ENCODE measurements at regions not wholly inside any gene's neighbourhood (a gene's known extent, or its start where the extent isn't known, plus 50 kb on each side); places are given as distances from the start of the nearest gene placed in this dataset.

DNA sequence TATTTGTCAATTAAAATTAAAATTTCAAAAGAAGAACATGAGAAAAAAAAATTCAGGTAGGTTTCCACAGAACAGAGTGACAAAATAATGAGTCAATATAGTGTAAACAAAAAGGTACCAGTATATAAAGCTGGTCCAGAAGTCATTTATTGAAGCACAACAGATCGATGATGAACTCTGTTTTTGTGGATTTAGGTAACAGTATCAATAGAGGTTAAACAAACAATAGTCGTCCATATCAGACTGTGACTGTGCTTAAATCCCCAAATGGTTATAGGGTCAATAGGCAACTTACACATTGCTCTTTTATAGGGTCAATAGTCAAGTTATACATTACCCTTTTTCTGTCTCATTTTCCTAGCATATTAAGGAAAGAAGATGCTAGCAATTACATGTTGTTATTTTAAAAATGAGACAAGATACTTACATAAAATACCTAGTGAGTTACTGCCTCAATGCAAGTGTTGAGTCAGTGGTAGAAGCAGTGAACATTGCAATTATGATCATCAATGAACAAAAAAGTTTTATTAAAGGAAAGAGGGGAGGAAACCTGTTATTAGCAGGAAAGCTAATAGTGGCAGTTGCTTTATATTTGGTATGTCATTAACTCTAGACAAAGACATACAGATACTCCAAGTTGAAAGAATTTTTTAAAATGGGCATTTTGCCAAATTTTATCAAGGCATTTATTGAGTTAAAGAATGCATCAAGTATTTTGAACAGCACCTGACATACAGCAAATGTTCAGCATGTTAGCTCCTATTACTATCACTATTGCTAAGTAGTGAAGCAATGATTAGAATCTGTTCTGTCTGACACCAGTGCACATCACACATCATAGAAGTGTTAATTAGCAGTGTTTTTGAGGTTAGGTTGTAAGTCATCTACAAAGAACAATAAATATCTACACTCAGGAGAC lies 102.9 kb downstream of the CCER1 start:
- no peak for DNase-seq
- no peaks in the 10 kb centered on the region for H3K27me3 ChIP-seq (ENCODE audit: control insufficient read depth, insufficient read depth, low read length)
- H3K36me3 ChIP-seq (replicated peaks; ENCODE audit: control insufficient read depth, insufficient read depth, low read length) = no peaks in the 10 kb centered on the region
- H3K4me3 ChIP-seq (ENCODE audit: insufficient read depth, low read depth, low read length) = no peak overlapping the region

DNA sequence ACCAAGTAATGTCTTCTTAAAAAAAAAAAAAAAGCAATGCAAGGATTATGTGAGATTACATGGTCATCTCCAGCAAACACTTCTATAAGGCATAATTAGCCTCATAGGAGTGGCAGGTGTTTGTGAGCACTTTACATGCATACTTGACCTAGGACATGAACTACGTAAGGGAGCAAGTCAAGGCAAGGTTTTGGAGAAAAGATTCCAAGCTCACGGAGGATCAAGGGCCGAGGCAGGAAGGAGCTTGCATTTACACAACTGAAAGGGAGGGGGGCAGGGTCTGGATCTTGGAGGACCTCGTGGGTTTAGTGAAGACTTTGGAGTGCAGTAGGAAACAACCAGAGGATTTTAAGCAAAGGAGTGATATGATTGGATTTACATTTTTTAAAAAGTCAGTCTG lies 112.5 kb downstream of the CCER1 start:
- peak; percentile 42 for DNase-seq
- no peaks in the 10 kb centered on the region for H3K27me3 ChIP-seq (ENCODE audit: control insufficient read depth, insufficient read depth, low read length)
- no peaks in the 10 kb centered on the region for H3K36me3 ChIP-seq (replicated peaks; ENCODE audit: control insufficient read depth, insufficient read depth, low read length)
- no peak overlapping the region for H3K4me3 ChIP-seq (ENCODE audit: insufficient read depth, low read depth, low read length)

DNA sequence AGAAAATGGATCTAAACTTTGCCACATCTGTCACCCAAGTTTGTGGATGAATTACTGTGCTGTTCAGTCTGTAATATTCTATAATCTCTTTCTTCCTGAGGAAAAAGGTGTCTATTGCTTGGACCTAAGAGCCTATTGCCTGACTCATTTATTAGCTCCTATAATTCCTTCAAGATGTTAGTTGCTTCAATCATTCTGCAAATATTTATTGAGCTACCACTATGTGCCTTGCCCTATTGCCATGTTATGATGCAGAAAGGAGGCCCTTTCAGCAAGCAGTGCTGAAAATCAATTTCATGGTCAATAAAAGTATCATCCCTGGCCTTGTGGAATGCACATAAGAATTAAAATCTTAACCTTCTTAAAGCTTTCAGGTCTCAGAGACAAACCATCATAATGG lies 113.6 kb downstream of the CCER1 start:
- DNase-seq = no peak
- no peaks in the 10 kb centered on the region for H3K36me3 ChIP-seq (replicated peaks; ENCODE audit: control insufficient read depth, insufficient read depth, low read length)
- H3K4me3 ChIP-seq (ENCODE audit: insufficient read depth, low read depth, low read length) = no peak overlapping the region
- H3K27me3 ChIP-seq (ENCODE audit: control insufficient read depth, insufficient read depth, low read length) = no peaks in the 10 kb centered on the region

DNA sequence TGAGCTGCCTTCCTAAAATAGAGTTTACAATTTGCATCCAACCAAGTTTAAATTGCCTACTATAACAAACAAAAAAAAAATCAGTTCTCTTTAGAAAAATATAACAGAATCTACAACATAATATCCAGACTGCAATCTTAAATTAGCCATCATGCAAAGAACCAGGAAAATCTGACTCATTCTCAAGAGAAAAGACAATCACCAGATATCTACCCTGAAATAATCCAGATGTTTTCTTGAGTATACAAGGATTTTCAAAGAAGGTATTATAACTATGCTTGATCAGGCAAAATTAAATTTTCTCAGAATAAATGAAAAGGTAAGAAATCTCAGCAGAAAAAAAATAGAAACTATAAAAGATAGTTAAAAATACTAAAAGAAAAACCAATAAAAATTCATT lies 115.6 kb downstream of the CCER1 start:
- Histone ChIP-seq H3K36me3 (replicated peaks; ENCODE audit: control insufficient read depth, insufficient read depth, low read length) (no peaks in the 10 kb centered on the region), H3K4me3 (ENCODE audit: insufficient read depth, low read depth, low read length) (no peak overlapping the region), H3K27me3 (ENCODE audit: control insufficient read depth, insufficient read depth, low read length) (no peaks in the 10 kb centered on the region)
- DNase-seq = no peak

DNA sequence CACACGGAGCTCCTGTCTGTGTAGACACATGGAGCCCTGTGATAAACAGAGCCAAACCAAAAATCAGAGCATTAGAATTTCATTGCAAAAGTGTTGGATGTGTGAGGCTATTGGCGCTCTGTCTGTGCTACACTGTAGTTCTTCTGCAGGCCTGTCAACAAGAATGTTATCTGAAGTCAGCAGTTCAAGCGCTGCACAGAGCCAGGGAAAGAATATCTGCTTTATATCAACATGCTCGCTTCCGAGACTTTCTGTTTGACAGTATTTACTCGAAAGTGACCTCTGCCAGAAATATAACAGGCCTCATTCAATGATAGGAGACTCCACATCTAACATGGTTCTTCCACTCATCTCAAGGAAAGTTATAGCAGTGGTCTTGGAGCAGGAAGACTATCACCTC lies 118.3 kb downstream of the CCER1 start:
- Histone ChIP-seq H3K27me3 (ENCODE audit: control insufficient read depth, insufficient read depth, low read length) (no peaks in the 10 kb centered on the region), H3K36me3 (replicated peaks; ENCODE audit: control insufficient read depth, insufficient read depth, low read length) (no peaks in the 10 kb centered on the region), H3K4me3 (ENCODE audit: insufficient read depth, low read depth, low read length) (no peak overlapping the region)
- DNase-seq = no peak

DNA sequence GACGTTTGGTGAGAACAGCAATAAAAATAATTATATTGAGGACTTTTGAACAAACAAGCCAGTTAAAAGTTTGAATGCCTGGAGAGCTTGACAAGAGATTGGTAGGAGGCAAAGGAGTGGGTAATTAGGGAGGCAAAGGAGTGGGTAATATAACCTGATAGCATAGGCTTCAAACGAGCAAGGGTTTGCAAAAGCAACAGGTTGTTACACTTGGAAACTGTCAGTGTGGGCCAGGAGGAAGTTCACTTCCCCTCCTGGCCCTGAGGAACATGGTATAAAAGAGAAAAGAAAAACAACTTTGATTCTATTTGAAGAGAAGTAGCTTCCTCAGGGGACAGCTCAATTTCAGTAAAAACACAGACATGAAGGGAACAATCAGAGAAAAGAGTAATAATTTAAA lies 121.7 kb downstream of the CCER1 start:
- H3K36me3 ChIP-seq (replicated peaks; ENCODE audit: control insufficient read depth, insufficient read depth, low read length) = no peaks in the 10 kb centered on the region
- H3K4me3 ChIP-seq (ENCODE audit: insufficient read depth, low read depth, low read length) = no peak overlapping the region
- H3K27me3 ChIP-seq (ENCODE audit: control insufficient read depth, insufficient read depth, low read length) = no peaks in the 10 kb centered on the region
- DNase-seq = no peak

DNA sequence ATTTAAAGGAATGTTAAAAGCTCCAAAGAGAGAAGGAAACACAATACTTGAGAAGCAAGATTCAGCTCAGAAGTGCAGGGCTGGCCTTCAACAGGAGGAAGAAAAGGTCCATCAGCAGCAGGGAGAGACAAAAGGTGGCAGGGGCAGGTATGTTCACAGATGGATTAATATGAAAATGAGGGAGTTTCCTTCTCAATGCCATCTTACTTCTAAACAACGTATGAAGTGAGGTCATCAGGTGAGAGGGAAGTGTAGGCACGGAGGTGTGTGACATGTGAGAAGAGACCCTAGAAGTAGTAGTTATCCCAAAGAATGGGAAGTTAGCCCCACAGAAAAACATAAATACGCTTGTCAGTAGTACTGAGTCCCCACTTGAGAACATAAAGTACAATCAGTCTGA lies 122.5 kb downstream of the CCER1 start:
- DNase-seq = no peak
- H3K36me3 ChIP-seq (replicated peaks; ENCODE audit: control insufficient read depth, insufficient read depth, low read length) = no peaks in the 10 kb centered on the region
- no peak overlapping the region for H3K4me3 ChIP-seq (ENCODE audit: insufficient read depth, low read depth, low read length)
- no peaks in the 10 kb centered on the region for H3K27me3 ChIP-seq (ENCODE audit: control insufficient read depth, insufficient read depth, low read length)

DNA sequence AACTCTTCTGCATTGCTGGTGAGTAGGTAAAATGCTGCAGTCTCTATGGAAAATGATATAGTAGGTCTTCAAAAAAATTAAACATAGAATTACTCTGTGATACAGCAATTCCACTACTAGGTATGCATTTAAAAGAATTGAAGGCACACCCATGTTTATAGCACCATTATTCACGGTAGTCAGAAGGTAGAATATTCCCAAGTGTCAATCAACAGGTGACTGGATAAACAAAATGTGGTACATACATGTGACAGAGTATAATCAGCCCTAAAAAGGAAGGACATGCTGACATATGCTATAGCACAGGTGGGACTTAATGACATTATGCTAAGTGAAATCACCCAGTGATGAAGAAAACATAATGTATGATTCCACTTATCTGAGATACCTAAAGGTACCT lies 123.3 kb downstream of the CCER1 start:
- Histone ChIP-seq H3K4me3 (ENCODE audit: insufficient read depth, low read depth, low read length) (no peak overlapping the region), H3K27me3 (ENCODE audit: control insufficient read depth, insufficient read depth, low read length) (no peaks in the 10 kb centered on the region), H3K36me3 (replicated peaks; ENCODE audit: control insufficient read depth, insufficient read depth, low read length) (no peaks in the 10 kb centered on the region)
- DNase-seq = no peak

DNA sequence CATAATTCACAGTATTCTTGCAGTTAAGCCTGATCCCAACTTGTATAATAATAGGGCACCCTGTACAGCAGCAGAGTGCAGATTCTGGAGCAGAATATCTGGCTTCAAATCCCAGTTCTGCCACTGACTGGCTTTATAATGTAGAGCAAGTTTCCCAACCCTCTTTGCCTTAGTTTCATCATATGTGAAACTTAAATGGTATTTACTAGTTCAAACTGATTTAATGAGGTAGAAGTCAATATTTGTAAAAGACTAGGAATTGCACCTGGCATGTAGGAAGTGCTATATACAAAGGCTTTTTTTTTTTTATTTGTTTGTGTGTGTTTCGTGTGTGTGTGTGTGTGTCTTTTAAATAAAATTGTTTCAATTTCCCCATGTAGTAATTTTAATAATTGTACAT lies 125.9 kb downstream of the CCER1 start:
- H3K4me3 ChIP-seq (ENCODE audit: insufficient read depth, low read depth, low read length) = no peak overlapping the region
- H3K27me3 ChIP-seq (ENCODE audit: control insufficient read depth, insufficient read depth, low read length) = no peaks in the 10 kb centered on the region
- H3K36me3 ChIP-seq (replicated peaks; ENCODE audit: control insufficient read depth, insufficient read depth, low read length) = no peaks in the 10 kb centered on the region
- DNase-seq = no peak

DNA sequence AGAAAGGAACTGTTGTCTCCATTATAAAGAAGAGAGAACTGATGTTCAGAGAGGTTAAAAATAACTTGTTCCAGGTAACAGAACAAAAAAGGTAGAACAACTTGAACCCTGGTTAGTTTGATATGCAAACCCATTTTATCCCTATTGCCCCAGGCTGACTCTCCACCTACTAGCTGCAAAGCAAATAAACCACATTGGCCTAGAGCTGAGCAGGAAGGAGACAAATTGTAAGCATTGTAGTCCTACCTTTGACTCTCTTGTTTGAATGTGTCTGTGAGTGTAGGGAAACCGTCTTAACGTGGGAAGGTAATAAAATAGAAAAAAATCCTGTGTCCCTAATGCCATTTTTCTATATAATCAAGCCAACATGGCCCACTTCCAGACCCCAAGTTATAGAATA lies 126.4 kb downstream of the CCER1 start:
- no peak overlapping the region for H3K4me3 ChIP-seq (ENCODE audit: insufficient read depth, low read depth, low read length)
- DNase-seq = no peak
- H3K36me3 ChIP-seq (replicated peaks; ENCODE audit: control insufficient read depth, insufficient read depth, low read length) = no peaks in the 10 kb centered on the region
- no peaks in the 10 kb centered on the region for H3K27me3 ChIP-seq (ENCODE audit: control insufficient read depth, insufficient read depth, low read length)

DNA sequence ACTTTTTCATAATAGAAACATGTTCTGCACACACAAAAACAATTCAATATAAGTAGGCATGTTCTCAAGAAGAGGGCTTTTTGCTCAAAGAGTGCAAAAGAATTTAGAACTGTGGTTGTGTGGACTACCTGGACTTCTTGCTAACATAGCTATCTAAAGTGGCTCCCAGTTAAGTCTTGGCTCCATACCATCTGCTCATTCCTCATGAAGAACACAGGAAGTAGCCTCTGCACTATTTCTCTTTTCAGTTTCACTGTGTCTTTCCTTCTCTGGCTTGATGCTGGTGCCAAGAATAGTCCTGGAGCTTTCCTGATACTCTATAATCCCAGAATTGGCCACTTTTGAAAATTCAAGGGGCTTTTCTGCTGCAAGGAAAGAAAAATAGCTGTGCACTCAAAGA lies 127.4 kb downstream of the CCER1 start:
- no peak overlapping the region for H3K4me3 ChIP-seq (ENCODE audit: insufficient read depth, low read depth, low read length)
- H3K27me3 ChIP-seq (ENCODE audit: control insufficient read depth, insufficient read depth, low read length) = no peaks in the 10 kb centered on the region
- DNase-seq = no peak
- no peaks in the 10 kb centered on the region for H3K36me3 ChIP-seq (replicated peaks; ENCODE audit: control insufficient read depth, insufficient read depth, low read length)

DNA sequence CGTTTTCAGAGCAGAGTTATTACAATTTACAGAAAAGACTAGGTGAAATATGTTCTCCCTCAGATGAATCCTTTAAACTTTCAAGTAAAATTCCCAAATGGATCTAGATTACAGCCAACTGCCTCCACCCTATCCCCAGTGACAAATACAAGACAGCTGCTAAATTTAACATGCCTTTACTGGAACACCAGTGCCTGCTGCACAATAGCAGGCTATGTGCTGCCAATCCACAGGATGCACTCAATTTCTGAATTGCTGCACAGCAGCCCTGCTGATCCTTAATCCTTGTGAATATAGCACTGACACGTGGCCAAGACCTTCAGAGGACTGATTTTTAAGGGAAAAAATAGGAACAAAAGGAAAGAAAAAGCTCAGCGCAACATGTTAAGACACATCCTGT lies 128.9 kb downstream of the CCER1 start:
- Histone ChIP-seq H3K27me3 (ENCODE audit: control insufficient read depth, insufficient read depth, low read length) (no peaks in the 10 kb centered on the region), H3K36me3 (replicated peaks; ENCODE audit: control insufficient read depth, insufficient read depth, low read length) (no peaks in the 10 kb centered on the region), H3K4me3 (ENCODE audit: insufficient read depth, low read depth, low read length) (no peak overlapping the region)
- no peak for DNase-seq

DNA sequence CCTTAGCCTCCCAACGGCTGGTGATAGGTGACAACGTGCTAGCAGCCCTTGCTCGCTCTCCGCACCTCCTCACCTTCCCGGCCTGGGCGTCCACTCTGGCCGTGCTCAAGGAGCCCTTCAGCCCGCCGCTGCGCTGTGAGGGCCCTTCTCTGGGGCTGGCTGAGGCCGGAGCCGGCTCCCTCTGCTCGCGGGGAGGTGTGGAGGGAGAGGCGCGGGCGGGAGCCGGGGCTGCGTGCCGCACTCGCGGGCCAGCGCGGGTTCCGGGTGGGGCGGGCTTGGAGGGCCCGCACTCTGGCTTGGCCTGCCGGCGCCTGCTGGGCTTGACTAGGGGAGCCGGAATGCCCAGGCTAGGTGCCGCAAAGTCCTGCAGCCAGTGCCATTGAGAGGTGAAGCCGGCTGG lies 131.1 kb downstream of the CCER1 start:
- Histone ChIP-seq H3K27me3 (ENCODE audit: control insufficient read depth, insufficient read depth, low read length) (no peaks in the 10 kb centered on the region), H3K36me3 (replicated peaks; ENCODE audit: control insufficient read depth, insufficient read depth, low read length) (no peaks in the 10 kb centered on the region), H3K4me3 (ENCODE audit: insufficient read depth, low read depth, low read length) (no peak overlapping the region)
- no peak for DNase-seq

DNA sequence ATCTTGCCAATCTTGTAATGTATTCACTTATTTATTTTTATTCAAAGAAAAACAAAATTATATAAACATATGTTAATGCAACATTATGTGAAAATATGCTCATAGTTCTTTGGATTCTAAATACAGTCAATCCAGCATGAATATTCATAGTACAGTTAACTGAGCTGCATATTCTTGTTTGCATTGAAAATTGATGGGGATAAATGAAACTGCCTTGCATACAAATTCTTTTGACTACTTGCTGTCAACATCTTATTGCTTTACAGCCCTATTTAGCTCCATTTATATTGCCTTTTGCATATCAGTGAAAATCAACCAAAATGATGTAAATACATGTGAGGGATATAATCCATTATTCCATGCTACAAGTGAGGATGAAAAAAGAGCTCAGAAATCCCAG lies 135.3 kb downstream of the CCER1 start:
- H3K36me3 ChIP-seq (replicated peaks; ENCODE audit: control insufficient read depth, insufficient read depth, low read length) = no peaks in the 10 kb centered on the region
- H3K27me3 ChIP-seq (ENCODE audit: control insufficient read depth, insufficient read depth, low read length) = no peaks in the 10 kb centered on the region
- no peak for DNase-seq
- H3K4me3 ChIP-seq (ENCODE audit: insufficient read depth, low read depth, low read length) = no peak overlapping the region

DNA sequence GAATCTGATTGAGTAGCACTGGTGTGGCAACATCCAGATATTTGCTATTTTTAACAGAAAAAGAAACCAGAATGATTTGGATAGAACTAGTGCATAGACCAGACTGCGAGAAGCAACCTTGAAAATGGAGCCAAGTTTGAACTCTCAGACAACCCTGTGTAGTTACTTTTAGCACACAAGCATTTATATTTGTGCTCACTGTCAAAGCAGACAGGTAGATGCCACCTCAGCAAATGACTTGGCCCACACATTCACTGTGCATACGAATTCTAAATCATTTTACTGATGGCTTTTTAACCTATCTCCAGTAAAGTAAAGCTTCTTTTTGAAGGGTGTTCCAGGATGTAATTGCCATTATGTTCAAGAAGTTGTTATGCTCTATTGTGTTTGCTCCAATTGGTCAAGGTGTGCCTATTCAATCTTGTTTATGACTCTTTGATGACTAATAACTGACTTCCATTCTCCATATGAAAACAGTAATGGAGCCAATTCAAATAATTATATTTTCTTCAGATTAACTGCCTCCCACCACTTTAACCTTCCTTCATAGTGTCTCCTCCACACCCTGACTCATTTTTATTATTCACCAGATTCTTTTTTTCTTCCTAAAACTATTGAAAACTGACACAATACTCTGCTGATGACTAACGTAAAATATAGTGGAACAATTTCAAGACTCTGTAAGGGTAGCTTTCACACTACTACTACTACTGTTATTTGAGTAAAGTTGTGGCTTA lies 138.5 kb downstream of the CCER1 start:
- Histone ChIP-seq H3K36me3 (replicated peaks; ENCODE audit: control insufficient read depth, insufficient read depth, low read length) (no peaks in the 10 kb centered on the region), H3K27me3 (ENCODE audit: control insufficient read depth, insufficient read depth, low read length) (no peaks in the 10 kb centered on the region), H3K4me3 (ENCODE audit: insufficient read depth, low read depth, low read length) (no peak overlapping the region)
- DNase-seq = no peak
